Adrenal gland (tissue), 9 donors: ENCODE measurements at regions not wholly inside any gene's neighbourhood (a gene's known extent, or its start where the extent isn't known, plus 50 kb on each side); places are given as distances from the start of the nearest gene placed in this dataset.
"Not testable (repeated sequence)": the region's sequence is repeated elsewhere in the genome, so short reads cannot be mapped to it uniquely, and the experiment has no call there.

ENCODE experiments used
- DNase-seq, 7 donors: peaks; one replicate each; pipeline ENCODE4 v3.0.0-alpha.2; 2019 to 2020
- H3K27ac ChIP-seq, 5 donors: fragments of 200-600 bp; sonication (generic) in 4 of 5; 1 replicate in 3 of 5; 2 replicates in 2 of 5; pipeline versions ENCODE4 v1.5.1 to v1.8.0; 2016 to 2020; ENCODE audit warnings: mild to moderate bottlenecking in 1 of 5
- H3K27me3 ChIP-seq: fragments of 200-600 bp; 2 replicates; pipeline ENCODE4 v1.8.0; 2021
- H3K36me3 ChIP-seq, 2 donors: fragments of 200-600 bp; replicated peaks in 1 of 2; 1 replicate in 1 of 2; 2 replicates in 1 of 2; pipeline versions ENCODE4 v1.5.1 to v1.8.0; 2018 to 2022
- H3K4me1 ChIP-seq, 2 donors: fragments of 200-600 bp; replicated peaks in 1 of 2; 1 replicate in 1 of 2; 2 replicates in 1 of 2; pipeline versions ENCODE4 v1.5.1 to v1.8.0; 2018 to 2021
- H3K4me3 ChIP-seq, 4 donors: fragments of 200-600 bp; sonication (generic) in 3 of 4; one replicate each; pipeline ENCODE4 v1.5.1; 2016 to 2018
- H3K9me3 ChIP-seq, 3 donors: fragments of 200-600 bp; sonication (generic) in 1 of 3; replicated peaks in 1 of 3; 1 replicate in 2 of 3; 2 replicates in 1 of 3; pipeline versions ENCODE4 v1.5.1 to v1.8.0; 2016 to 2021
- CTCF ChIP-seq, 6 experiments: fragments of 450-650 bp in 4 of 6; fragments of 200-600 bp in 2 of 6; sonication (generic) in 1 of 6; IDR thresholded peaks; 1 replicate in 5 of 6; 2 replicates in 1 of 6; pipeline versions ENCODE4 v1.5.1 to v1.8.0; 2016 to 2021; ENCODE audit warnings: antibody characterized with exemption in 6 of 6, mild to moderate bottlenecking in 2 of 6, moderate library complexity in 1 of 6
- POLR2A ChIP-seq, 2 donors: fragments of 450-650 bp; IDR thresholded peaks; one replicate each; pipeline ENCODE4 v1.6.1; 2017; ENCODE audit warnings: antibody characterized with exemption in 2 of 2, mild to moderate bottlenecking in 2 of 2, moderate library complexity in 1 of 2
- WGBS, 4 donors: extraction: QIAGEN DNeasy Blood & Tissue Kit in 2 of 4; methylation state at CpG; one replicate each; pipeline versions ENCODE4 v1.1.5 to v1.1.7; 2013 to 2017; 5-methylcytosine and 5-hydroxymethylcytosine counted together
- intact Hi-C, 2 donors: fragments of 100-400 bp; cut with DNase I; formaldehyde crosslinking; loops; one replicate each; pipeline versions ENCODE4 v1.14.1 to v1.15.0; 2022 to 2023
- donor health status: healthy with polysubstance abuse.
- donor health status: Bipolar disorder and iron deficiency.
- donor health status: DM: yes; HTN: yes; CAD: no.
- donor health status: DM: no; HTN: no; CAD: no.
- donor health status: DM: no; HTN: no; CAD: no.

DNA sequence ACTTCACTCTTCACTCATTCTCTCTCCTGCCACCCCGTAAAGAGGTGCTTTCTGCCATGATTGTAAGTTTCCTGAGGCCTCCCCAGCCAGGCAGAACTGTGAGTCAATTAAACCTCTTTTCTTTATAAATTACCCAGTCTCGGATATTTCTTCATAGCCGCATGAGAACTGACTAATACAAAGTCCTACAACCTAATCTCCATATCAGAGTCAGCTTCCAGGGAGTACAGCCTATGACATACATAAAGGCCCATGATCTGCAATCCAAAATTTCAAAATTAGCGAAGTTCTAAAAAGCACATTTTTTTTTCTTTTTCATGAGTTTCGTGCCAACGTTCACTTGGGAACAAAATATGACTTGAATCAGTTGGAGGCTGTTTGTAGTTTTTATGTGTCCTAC lies 256.9 kb upstream of the DUSP10 start:
- 65 to 91% (median 79%) methylated on average over 6 of the region's 6 CpGs for WGBS, 4 donors
- no peak for TF ChIP-seq CTCF (IDR thresholded peaks at IDR 0.05)
- no peak for TF ChIP-seq POLR2A (IDR thresholded peaks at IDR 0.05)
- Histone ChIP-seq H3K4me1 (no peaks in the 10 kb centered on the region), H3K27me3 (no peaks in the 10 kb centered on the region), H3K27ac (no peak overlapping the region), H3K9me3 (no peaks in the 10 kb centered on the region), H3K36me3 (no peaks in the 10 kb centered on the region), H3K4me3 (no peak overlapping the region)
- intact Hi-C loops, result no loop called here
- DNase-seq, result no peak

GRCh38 chr1:221998186-221998612 lies 256.3 kb upstream of the DUSP10 start:
- 61 to 70% (median 68%) methylated on average over 2 of the region's 2 CpGs for WGBS, 4 donors
- intact Hi-C loops, result no loop called here
- no peaks in the 10 kb centered on the region for H3K4me1 ChIP-seq
- H3K27me3 ChIP-seq, result no peaks in the 10 kb centered on the region
- H3K36me3 ChIP-seq, result no peaks in the 10 kb centered on the region
- H3K4me3 ChIP-seq, result no peak overlapping the region
- TF ChIP-seq POLR2A (IDR thresholded peaks at IDR 0.05) (no peak), CTCF (IDR thresholded peaks at IDR 0.05) (no peak)
- H3K27ac ChIP-seq, result no peak overlapping the region
- no peaks in the 10 kb centered on the region for H3K9me3 ChIP-seq
- DNase-seq, result peak in 2 of 7 donors; percentile 5 to 15

DNA sequence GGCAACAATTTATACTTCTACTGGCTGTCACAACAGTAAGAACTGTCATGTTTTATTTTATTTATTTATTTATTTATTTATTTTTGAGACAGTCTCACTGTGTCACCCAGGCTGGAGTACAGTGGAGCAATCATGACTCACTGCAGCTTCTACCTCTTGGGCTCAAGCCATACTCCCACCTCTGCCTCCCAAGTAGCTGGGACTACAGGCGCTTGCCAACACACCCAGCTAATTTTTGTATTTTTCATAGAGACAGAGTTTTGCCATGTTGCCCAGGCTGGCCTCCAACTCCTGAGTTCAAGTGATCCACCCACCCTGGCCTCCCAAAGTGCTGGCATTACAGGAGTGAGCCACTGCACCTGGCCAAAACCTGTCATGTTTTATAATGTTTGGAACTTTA lies 255.1 kb upstream of the DUSP10 start:
- DNase-seq, result peak in 3 of 7 donors; percentile 14 to 27 (median 23)
- H3K9me3 ChIP-seq, H3K4me3 ChIP-seq, intact Hi-C loops, H3K27ac ChIP-seq, H3K36me3 ChIP-seq, H3K4me1 ChIP-seq, H3K27me3 ChIP-seq: not testable (repeated sequence)
- WGBS, 4 donors, result 53 to 93% (median 83%) methylated on average over 1 of the region's 1 CpG

- no peak for DNase-seq
- no peaks in the 10 kb centered on the region for H3K27me3 ChIP-seq
- H3K27ac ChIP-seq, result no peak overlapping the region
- TF ChIP-seq POLR2A (IDR thresholded peaks at IDR 0.05), result no peak
- no peak for TF ChIP-seq CTCF (IDR thresholded peaks at IDR 0.05)
- WGBS, 4 donors, result 47 to 76% (median 63%) methylated on average over 4 of the region's 4 CpGs
- no peaks in the 10 kb centered on the region for H3K4me1 ChIP-seq
- intact Hi-C loops, result no loop called here
- no peak overlapping the region for H3K4me3 ChIP-seq
- no peaks in the 10 kb centered on the region for H3K36me3 ChIP-seq
- no peaks in the 10 kb centered on the region for H3K9me3 ChIP-seq
These were observed 253.1 kb upstream of the DUSP10 start for GRCh38 chr1:221994939-221995338.

- no peak overlapping the region for H3K27ac ChIP-seq
- no peak for DNase-seq
- intact Hi-C loops, result no loop called here
- H3K36me3 ChIP-seq, result no peaks in the 10 kb centered on the region
- H3K4me3 ChIP-seq, result no peak overlapping the region
- TF ChIP-seq POLR2A (IDR thresholded peaks at IDR 0.05) (no peak), CTCF (IDR thresholded peaks at IDR 0.05) (no peak)
- no peaks in the 10 kb centered on the region for H3K9me3 ChIP-seq
- no peaks in the 10 kb centered on the region for H3K27me3 ChIP-seq
- no peaks in the 10 kb centered on the region for H3K4me1 ChIP-seq
These were observed 252.4 kb upstream of the DUSP10 start for GRCh38 chr1:221994274-221994698.
